B cell (primary cell): ENCODE measurements at regions not wholly inside any gene's neighbourhood (a gene's known extent, or its start where the extent isn't known, plus 50 kb on each side); places are given as distances from the start of the nearest gene placed in this dataset.

ENCODE experiments used
- ATAC-seq: fragments of 200-7000 bp; cut with Tn5 transposase; one replicate; pipeline ENCODE4 v1.10.0; 2021; ENCODE audit warnings: low read depth, mild to moderate bottlenecking, moderate number of reproducible peaks, moderate library complexity
- CTCF ChIA-PET: fragments of 350-600 bp; sonication (Branson Sonifier 250); formaldehyde crosslinking; loops from one replicate; lab custom pipeline; 2021; ENCODE audit warnings: antibody characterized with exemption, inconsistent platforms; lab: Charles Lee
- POLR2A ChIA-PET: fragments of 350-600 bp; sonication (Branson Sonifier 250); formaldehyde crosslinking; loops from one replicate; lab custom pipeline; 2021; ENCODE audit warnings: antibody characterized with exemption; lab: Charles Lee
- DNase-seq: peaks from one replicate; pipeline ENCODE4 v3.0.0; 2013
- H2AFZ ChIP-seq: 2 replicates; pipeline ENCODE4 v1.6.1; 2012; ENCODE audit warnings: mild to moderate bottlenecking, low read depth, low read length; ENCODE audit not compliant: insufficient read depth, poor library complexity, severe bottlenecking
- H3K27ac ChIP-seq, 2 donors: 1 replicate in 1 of 2; 2 replicates in 1 of 2; pipeline ENCODE4 v1.5.1; 2012 to 2013; ENCODE audit warnings: low read length in 2 of 2, mild to moderate bottlenecking in 2 of 2, moderate library complexity in 1 of 2
- H3K27me3 ChIP-seq, 4 experiments: fragments of 200-600 bp in 1 of 4; sonication (generic) in 1 of 4; replicated peaks in 1 of 4; 1 replicate in 2 of 4; 2 replicates in 2 of 4; pipeline versions ENCODE4 v1.6.1 to v1.7.0; 2013 to 2016; ENCODE audit warnings: low read length in 3 of 4, mild to moderate bottlenecking in 2 of 4, mixed read lengths in 1 of 4, moderate library complexity in 1 of 4; ENCODE audit not compliant: insufficient read depth in 4 of 4, control insufficient read depth in 3 of 4; ENCODE audit errors: control extremely low read depth in 1 of 4
- H3K36me3 ChIP-seq, 2 experiments: replicated peaks in 1 of 2; 1 replicate in 1 of 2; 2 replicates in 1 of 2; pipeline versions ENCODE4 v1.6.1 to v1.7.1; 2013; ENCODE audit warnings: low read length in 1 of 2; ENCODE audit not compliant: insufficient read depth in 2 of 2, control insufficient read depth in 1 of 2; ENCODE audit errors: control extremely low read depth in 1 of 2, extremely low read depth in 1 of 2
- H3K4me1 ChIP-seq, 2 donors: fragments of 200-600 bp in 1 of 2; sonication (generic) in 1 of 2; 1 replicate in 1 of 2; 2 replicates in 1 of 2; pipeline versions ENCODE4 v1.5.1 to v1.6.1; 2013 to 2017; ENCODE audit warnings: low read length in 2 of 2; ENCODE audit not compliant: control insufficient read depth in 2 of 2, insufficient read depth in 2 of 2
- H3K4me2 ChIP-seq: replicated peaks from 2 replicates; pipeline ENCODE3; 2012; ENCODE audit warnings: mild to moderate bottlenecking, low read depth, low read length; ENCODE audit not compliant: poor library complexity, severe bottlenecking
- H3K4me3 ChIP-seq, 5 experiments: fragments of 200-600 bp in 1 of 5; sonication (generic) in 1 of 5; 1 replicate in 3 of 5; 2 replicates in 2 of 5; pipeline versions ENCODE4 v1.5.1 to v1.7.0; 2011 to 2016; ENCODE audit warnings: low read length in 4 of 5, mild to moderate bottlenecking in 4 of 5, low read depth in 2 of 5, control low read depth in 1 of 5, moderate library complexity in 1 of 5; ENCODE audit not compliant: insufficient read depth in 1 of 5; ENCODE audit errors: control extremely low read depth in 1 of 5, extremely low read depth in 1 of 5
- H3K79me2 ChIP-seq: fragments of 200-600 bp; sonication (generic); one replicate; pipeline ENCODE4 v1.6.0; 2016; ENCODE audit warnings: low read length; ENCODE audit not compliant: control insufficient read depth, insufficient read depth
- H3K9ac ChIP-seq: fragments of 200-600 bp; sonication (generic); 2 replicates; pipeline ENCODE4 v1.6.1; 2017; ENCODE audit warnings: mild to moderate bottlenecking, low read length, moderate library complexity
- H3K9me3 ChIP-seq, 3 donors: one replicate each; pipeline versions ENCODE4 v1.6.1 to v1.7.1; 2013; ENCODE audit warnings: low read length in 2 of 3; ENCODE audit not compliant: control insufficient read depth in 2 of 3, insufficient read depth in 1 of 3; ENCODE audit errors: control extremely low read depth in 1 of 3
- H4K20me1 ChIP-seq: 2 replicates; pipeline ENCODE4 v1.6.0; 2012; ENCODE audit warnings: mild to moderate bottlenecking, low read length; ENCODE audit not compliant: insufficient read depth, control insufficient read depth, poor library complexity, severe bottlenecking
- H3K27ac Mint-ChIP-seq: one replicate; pipeline ENCODE4 v1.8.0; 2021; ENCODE audit warnings: mixed read lengths
- H3K27me3 Mint-ChIP-seq: one replicate; pipeline ENCODE4 v1.8.0; 2021; ENCODE audit warnings: mixed read lengths
- H3K4me1 Mint-ChIP-seq: one replicate; pipeline ENCODE4 v1.8.0; 2021; ENCODE audit warnings: mixed read lengths
- H3K4me3 Mint-ChIP-seq: one replicate; pipeline ENCODE4 v1.8.0; 2021; ENCODE audit warnings: mixed read lengths
- H3K9me3 Mint-ChIP-seq: one replicate; pipeline ENCODE4 v1.8.0; 2022; ENCODE audit warnings: mixed read lengths; ENCODE audit not compliant: insufficient read depth
- CTCF ChIP-seq: fragments of 200-600 bp; IDR thresholded peaks from one replicate; pipeline ENCODE4 v1.8.0; 2022; ENCODE audit warnings: antibody characterized with exemption, mild to moderate bottlenecking
- EZH2 ChIP-seq: IDR thresholded peaks from 2 replicates; pipeline ENCODE4 v1.6.1; 2012; ENCODE audit warnings: borderline replicate concordance, low read depth, mild to moderate bottlenecking, moderate library complexity, low read length; ENCODE audit not compliant: insufficient read depth, poor library complexity, severe bottlenecking
- WGBS: methylation state at CpG from one replicate; pipeline ENCODE4 v1.1.5; 2013; ENCODE audit warnings: missing lambda C conversion rate; ENCODE audit not compliant: insufficient coverage; 5-methylcytosine and 5-hydroxymethylcytosine counted together
- intact Hi-C: fragments of 100-400 bp; cut with micrococcal nuclease; formaldehyde crosslinking; loops from one replicate; pipeline ENCODE4 v1.10.0; 2022

- H3K9ac ChIP-seq = no peak overlapping the region
- POLR2A ChIA-PET = no interaction called here
- no peaks in the 10 kb centered on the region for H3K27me3 ChIP-seq
- no peaks in the 10 kb centered on the region for H3K4me1 ChIP-seq
- Mint-ChIP-seq H3K27ac (peak overlapping the region; percentile 46), H3K9me3 (no peaks in the 10 kb centered on the region), H3K4me1 (peaks cover 29% of the 10 kb centered on the region), H3K4me3 (no peak overlapping the region), H3K27me3 (no peaks in the 10 kb centered on the region)
- no peak overlapping the region for H3K27ac ChIP-seq
- intact Hi-C loops = no loop called here
- no peak overlapping the region for H2AFZ ChIP-seq
- H3K79me2 ChIP-seq = peaks cover 65% of the 10 kb centered on the region
- no CpG with 5 or more reads among the region's 4 CpGs for WGBS
- ATAC-seq = no peak
- CTCF ChIA-PET = no interaction called here
- peaks cover 0 to 4% of the 10 kb centered on the region in 2 experiments for H3K36me3 ChIP-seq
- H3K4me2 ChIP-seq = no peak overlapping the region
- no peak overlapping the region for H3K4me3 ChIP-seq
- H3K9me3 ChIP-seq = no peaks in the 10 kb centered on the region
- peaks cover 23% of the 10 kb centered on the region for H4K20me1 ChIP-seq
- no peak for DNase-seq
- TF ChIP-seq EZH2 = no peak
These were observed 125.0 kb downstream of the KLF12 start for GRCh38 chr13:74009100-74009668.

GRCh38 chr13:74006666-74007065 lies 127.5 kb downstream of the KLF12 start:
- no peaks in the 10 kb centered on the region for H3K9me3 ChIP-seq
- no peak overlapping the region for H2AFZ ChIP-seq
- peaks cover 0 to 4% of the 10 kb centered on the region in 2 experiments for H3K36me3 ChIP-seq
- peaks cover 50% of the 10 kb centered on the region for H3K79me2 ChIP-seq
- Mint-ChIP-seq H3K9me3 (no peaks in the 10 kb centered on the region), H3K27ac (no peak overlapping the region), H3K4me3 (no peak overlapping the region), H3K4me1 (peaks cover 35% of the 10 kb centered on the region), H3K27me3 (no peaks in the 10 kb centered on the region)
- 100% methylated on average over 1 of the region's 3 CpGs for WGBS
- H3K27ac ChIP-seq = no peak overlapping the region
- ChIA-PET CTCF (no interaction called here), POLR2A (no interaction called here)
- no peaks in the 10 kb centered on the region for H3K4me1 ChIP-seq
- H3K9ac ChIP-seq = no peak overlapping the region
- no peak overlapping the region for H3K4me3 ChIP-seq
- DNase-seq = no peak
- TF ChIP-seq EZH2 (no peak), CTCF (no peak)
- peaks cover 12% of the 10 kb centered on the region for H4K20me1 ChIP-seq
- H3K4me2 ChIP-seq = no peak overlapping the region
- intact Hi-C loops = no loop called here
- ATAC-seq = no peak
- H3K27me3 ChIP-seq = no peaks in the 10 kb centered on the region
